ENCODE measurements at regions not wholly inside any gene's neighbourhood (a gene's known extent, or its start where the extent isn't known, plus 50 kb on each side); places are given as distances from the start of the nearest gene placed in this dataset.
A peak's percentile ranks its signal among the peaks of the same experiment; 100 is the strongest.

- DNase-seq = peak; percentile 56 to 64
Measured at GRCh38 chr12:62075870-62076269, 184.3 kb upstream of the USP15 start.

DNA sequence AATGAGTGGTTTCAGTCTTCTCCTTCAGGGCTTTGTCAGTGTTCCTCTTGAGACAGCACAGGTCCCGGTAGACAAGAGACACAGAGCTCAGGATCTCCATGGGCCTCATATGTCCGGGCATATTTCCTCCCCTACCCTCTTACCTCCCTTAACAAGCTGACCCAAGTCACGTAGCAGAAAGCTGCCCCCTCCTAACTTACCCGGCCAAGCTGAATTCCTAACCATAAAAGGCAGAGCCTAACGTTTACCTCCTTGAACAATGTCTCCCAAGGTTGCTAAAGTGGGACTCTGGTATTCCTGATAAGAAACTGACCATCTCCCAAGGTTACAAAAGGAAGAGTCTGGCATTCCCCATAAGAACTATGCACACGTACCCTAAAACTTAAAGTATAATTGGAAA, 182.2 kb upstream of the USP15 start:
- DNase-seq = no peak

DNA sequence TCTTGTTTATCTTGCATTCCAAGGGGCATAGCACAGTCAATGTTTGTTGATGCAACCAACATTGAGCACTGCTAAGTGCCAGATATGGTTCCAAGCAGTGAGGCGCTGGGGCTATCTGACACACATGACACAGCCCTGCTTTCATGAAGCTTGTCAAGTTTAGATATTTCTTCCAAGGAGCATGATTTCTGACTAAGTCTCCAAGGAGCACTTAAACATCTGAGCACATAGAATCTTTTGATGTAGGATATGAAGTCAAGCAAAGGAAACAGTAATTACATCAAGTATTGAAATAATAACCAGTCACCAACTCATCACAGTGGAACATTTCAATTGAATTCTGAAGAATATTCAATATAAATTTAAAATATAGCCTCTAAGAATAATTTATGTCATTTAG, 177.8 kb upstream of the USP15 start:
- no peak for DNase-seq

DNA sequence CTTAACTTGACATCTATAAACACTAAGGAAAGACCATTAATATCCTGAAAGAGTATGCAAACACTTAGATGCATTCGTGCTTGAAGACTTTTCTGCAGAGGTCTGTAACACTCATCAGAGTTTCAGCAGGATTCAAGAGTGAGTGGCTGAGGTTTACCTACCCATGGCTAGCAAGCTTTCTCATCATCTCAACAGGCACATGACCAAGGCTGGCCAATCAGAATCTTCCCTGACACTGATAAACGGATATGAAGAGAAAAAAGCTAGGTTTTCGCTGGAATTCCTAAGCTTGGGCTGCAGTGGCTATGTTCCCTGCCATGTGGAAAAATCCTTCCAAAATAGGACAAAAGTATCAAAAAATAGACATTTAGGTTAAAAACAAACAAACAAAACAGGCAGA, 162.1 kb upstream of the USP15 start:
- no peak for DNase-seq

DNA sequence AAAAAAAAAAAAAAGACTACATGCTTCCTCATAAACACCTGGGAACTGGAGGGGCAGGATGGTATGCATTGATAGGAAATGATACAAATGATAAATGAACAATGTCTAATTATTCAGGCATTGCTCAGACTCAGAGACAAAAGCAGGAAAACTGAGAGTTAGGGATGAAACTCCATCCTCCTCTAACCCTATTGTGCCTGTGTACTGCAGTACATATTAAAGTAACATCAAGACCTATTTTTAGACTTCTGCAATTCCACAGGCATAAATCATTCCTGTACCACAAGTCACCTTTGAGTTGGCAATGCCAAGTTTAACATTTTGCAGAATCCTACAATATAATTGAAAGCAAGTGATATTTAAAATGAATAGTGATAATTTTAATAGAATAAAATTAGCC, 156.5 kb upstream of the USP15 start:
- no peak for DNase-seq

- peak; percentile 25 to 49 for DNase-seq
Measured at GRCh38 chr12:62106547-62107185, 153.5 kb upstream of the USP15 start.

DNA sequence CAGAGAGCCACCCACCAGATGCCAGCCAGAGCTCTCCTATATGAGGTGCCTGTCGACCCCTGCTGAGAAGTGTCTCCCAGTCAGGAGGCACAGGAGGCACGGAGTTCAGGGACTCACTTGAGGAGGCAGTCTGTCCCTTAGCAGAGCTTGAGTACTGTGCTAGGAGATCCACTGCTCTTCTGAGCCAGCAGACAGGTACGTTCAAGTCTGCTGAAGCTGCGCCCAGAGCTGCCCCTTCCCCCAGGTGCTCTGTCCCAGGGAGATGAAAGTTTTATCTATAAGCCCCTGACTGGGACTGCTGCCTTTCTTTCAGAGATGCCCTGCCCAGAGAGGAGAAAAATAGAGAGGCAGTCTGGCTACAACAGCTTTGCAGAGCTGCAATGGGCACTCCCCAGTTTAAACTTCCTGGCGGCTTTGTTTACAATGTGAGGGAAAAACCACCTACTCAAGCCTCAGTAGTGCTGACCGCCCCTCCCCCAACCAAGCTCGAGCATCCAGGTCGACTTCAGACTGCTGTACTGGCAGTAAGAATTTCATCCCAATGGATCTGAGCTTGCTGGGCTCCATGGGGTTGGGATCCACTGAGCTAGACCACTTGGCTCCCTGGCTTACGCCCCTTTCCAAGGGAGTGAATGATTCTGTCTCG, 146.7 kb upstream of the USP15 start:
- DNase-seq = no peak

GRCh38 chr12:62116986-62117385, 143.2 kb upstream of the USP15 start:
- no peak for DNase-seq

DNA sequence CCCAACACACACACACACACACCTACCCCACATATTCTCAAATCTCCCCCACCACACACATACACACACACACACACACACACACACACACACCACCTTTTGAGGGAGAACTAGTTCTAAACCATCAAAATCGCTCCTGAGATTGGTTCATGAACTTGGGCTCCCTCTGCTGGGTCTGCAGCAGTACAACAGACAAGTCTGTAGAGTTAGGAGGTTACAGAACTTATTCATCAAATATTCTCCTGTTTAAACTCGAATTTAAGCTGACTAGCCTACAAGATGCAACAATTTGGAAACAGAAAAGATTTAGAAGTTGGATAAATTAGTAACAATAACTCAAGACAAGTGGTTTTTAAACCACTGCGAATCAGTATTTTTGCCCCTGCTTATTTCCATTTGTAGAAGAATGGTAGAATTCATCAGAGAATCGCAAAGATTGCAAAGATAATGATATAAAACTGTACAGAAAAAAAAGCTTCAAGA, 136.4 kb upstream of the USP15 start:
- peak; percentile 29 to 59 for DNase-seq

DNA sequence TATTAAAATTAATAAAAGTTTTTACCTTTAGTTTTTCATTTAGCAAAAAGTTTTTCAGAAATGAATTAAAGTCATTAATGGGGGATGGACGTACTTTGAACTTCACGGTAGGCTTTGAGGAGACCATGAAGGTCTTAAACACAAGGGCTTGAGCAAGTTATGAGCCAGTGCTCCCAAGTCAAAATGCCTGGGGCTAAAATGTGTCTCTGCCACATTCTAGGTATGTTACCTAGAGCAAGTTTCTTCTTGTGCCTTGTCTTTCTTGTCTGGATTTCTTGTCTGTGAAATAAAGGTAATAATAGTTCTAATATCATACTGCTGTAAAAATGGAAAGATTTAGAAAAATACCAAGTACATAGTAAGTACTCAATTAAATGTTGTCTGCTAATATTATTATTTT, 132.7 kb upstream of the USP15 start:
- no peak for DNase-seq

GRCh38 chr12:62128175-62128975, 131.8 kb upstream of the USP15 start:
- no peak for DNase-seq

GRCh38 chr12:62129291-62129690, 130.9 kb upstream of the USP15 start:
- DNase-seq = no peak

DNA sequence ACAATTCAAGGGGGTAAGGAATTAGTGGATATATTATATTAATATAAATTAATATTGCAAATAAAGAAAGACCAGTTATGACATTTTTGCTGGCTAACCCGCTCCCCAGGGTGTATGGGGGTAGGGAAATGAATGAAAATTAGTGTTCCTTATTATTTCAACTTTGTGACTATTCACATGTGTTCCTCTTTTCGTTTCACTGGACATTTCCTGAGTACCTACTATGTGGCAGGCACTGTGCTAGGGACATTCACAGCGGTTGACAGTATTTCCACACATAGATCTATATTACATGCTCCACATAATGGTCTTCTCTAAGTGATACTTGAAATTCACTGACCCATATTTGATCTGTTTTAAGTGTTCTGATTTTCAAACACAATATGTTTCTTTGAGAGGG, 129.8 kb upstream of the USP15 start:
- no peak for DNase-seq

DNA sequence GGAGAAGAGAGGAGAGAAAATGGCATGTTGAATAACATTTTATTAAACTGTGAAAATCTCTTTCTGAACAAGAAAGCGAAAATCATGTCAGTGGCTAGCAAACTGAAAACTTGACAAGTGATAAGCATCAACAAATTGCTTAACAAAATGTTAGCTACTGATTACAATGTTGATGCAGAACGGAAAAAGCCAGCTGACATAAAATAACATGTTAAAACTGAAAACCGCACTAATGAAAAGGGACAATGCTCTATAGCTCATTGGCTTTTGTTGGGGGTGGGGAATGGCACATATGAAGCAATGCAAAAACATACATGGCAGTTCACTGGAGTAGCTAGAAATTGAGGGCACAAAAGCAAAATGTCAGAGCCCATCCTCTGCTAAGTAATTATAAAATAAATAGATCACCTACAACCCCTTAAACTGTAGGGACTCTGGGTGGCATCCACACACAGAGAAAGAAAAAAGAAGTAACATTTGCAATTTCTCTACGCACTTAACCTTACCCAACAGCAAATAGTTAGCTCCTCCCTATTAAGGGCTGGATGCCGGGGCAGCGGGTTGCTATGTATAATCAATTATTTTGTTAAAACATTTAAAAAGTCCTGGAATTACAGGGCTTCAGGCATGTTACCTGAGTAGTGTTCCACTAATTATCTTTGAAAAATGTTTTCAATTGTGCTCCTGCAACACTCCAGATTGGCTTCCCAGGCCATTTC, 129.2 kb upstream of the USP15 start:
- peak in 1 of 2 donors; percentile 9 for DNase-seq

GRCh38 chr12:62133440-62133839, 126.8 kb upstream of the USP15 start:
- no peak for DNase-seq

GRCh38 chr12:62135553-62136200, 124.5 kb upstream of the USP15 start:
- DNase-seq = no peak

DNA sequence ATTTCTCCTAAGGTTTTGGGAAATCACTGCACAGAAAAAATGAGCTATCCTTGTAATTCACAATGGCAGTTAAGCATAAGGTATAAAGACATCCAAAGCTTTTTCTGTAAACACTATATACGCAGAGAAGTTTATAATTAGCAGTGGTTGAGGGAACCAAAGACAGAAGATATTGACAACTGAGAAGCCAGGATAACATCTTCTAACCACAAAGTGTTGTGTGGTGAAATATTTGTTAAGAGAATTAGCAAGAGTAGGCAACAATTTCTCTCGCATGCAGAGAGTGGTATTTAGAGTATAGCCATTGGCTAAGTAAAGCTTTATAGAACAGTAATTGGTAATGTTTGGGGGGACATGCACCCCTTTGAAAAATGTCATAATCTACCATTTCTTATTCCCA, 123.7 kb upstream of the USP15 start:
- DNase-seq = no peak

- no peak for DNase-seq
Measured at GRCh38 chr12:62138527-62138926, 121.7 kb upstream of the USP15 start.

DNA sequence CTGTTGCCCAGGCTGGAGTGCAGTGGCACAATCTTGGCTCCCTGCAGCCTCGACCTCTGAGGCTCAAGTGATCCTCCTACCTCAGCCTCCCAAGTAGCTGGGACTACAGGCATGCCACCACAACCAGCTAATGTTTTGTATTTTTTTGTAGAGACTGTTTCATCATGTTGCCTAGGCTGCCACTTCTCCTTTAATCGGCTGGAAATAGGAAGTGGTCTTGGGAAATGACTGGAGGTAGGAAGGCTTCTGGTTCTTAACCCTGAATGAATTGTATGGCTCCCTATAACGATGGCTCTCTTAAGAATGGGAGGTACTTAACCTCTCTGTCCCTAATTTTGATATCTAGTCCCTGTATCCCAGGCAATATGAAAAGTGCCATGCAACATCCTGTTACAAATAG, 113.9 kb upstream of the USP15 start:
- DNase-seq = peak; percentile 68 to 69

GRCh38 chr12:62158013-62158412, 102.2 kb upstream of the USP15 start:
- no peak for DNase-seq

- DNase-seq = peak in 1 of 2 donors; percentile 9
Measured at GRCh38 chr12:62158461-62159360, 101.5 kb upstream of the USP15 start.

GRCh38 chr12:62162214-62162613, 98.0 kb upstream of the USP15 start:
- no peak for DNase-seq

All from inflammatory macrophage treated with lipopolysaccharide for 1 hour (primary cell).